ENCODE measurements at regions not wholly inside any gene's neighbourhood (a gene's known extent, or its start where the extent isn't known, plus 50 kb on each side); places are given as distances from the start of the nearest gene placed in this dataset.

- H3F3A ChIP-seq (ENCODE audit: insufficient read depth, low read length, poor library complexity, severe bottlenecking) = no peaks in the 10 kb centered on the region
- H4K20me1 ChIP-seq (ENCODE audit: insufficient read depth) = no peaks in the 10 kb centered on the region
- H3K27me3 ChIP-seq (ENCODE audit: insufficient read depth, low read depth, low read length) = no peaks in the 10 kb centered on the region
- H2AFZ ChIP-seq (ENCODE audit: low read depth, low read length) = no peak overlapping the region
- no peaks in the 10 kb centered on the region for H3K36me3 ChIP-seq (ENCODE audit: insufficient read depth, low read length)
- TF ChIP-seq MXI1 (conservative IDR thresholded peaks at IDR 0.05; ENCODE audit: poor library complexity, severe bottlenecking) (no peak), EP300 (conservative IDR thresholded peaks at IDR 0.05; ENCODE audit: poor library complexity, severe bottlenecking) (no peak), SMC3 (conservative IDR thresholded peaks at IDR 0.05; ENCODE audit: poor library complexity) (no peak), REST (IDR thresholded peaks at IDR 0.05; ENCODE audit: borderline replicate concordance) (no peak), CTCF (IDR thresholded peaks at IDR 0.05; ENCODE audit: poor library complexity, severe bottlenecking) (no peak), POLR2AphosphoS5 (IDR thresholded peaks at IDR 0.05) (no peak), TAF1 (IDR thresholded peaks at IDR 0.05; ENCODE audit: low read depth) (no peak), EZH2 (IDR thresholded peaks at IDR 0.05; ENCODE audit: borderline replicate concordance, insufficient read depth, low read length, poor library complexity, severe bottlenecking) (no peak), RAD21 (conservative IDR thresholded peaks at IDR 0.05) (no peak)
- no peak overlapping the region for H3K9ac ChIP-seq (ENCODE audit: low read length)
- no peaks in the 10 kb centered on the region for H3K79me2 ChIP-seq (replicated peaks; ENCODE audit: insufficient read depth, low read length)
- H3K27ac ChIP-seq (ENCODE audit: low read length) = no peak overlapping the region
- H3K4me2 ChIP-seq (ENCODE audit: low read length) = no peak overlapping the region
- H3K4me3 ChIP-seq (ENCODE audit: low read length) = no peak overlapping the region
- H3K9me2 ChIP-seq (ENCODE audit: insufficient read depth, low read length) = no peaks in the 10 kb centered on the region
- H3K9me3 ChIP-seq (ENCODE audit: low read length) = no peaks in the 10 kb centered on the region
Observed at GRCh38 chr9:89731262-89732182, 126.7 kb downstream of the GADD45G start.

GRCh38 chr9:89732295-89732938, 127.6 kb downstream of the GADD45G start:
- TF ChIP-seq CTCF (IDR thresholded peaks at IDR 0.05; ENCODE audit: poor library complexity, severe bottlenecking) (no peak), RAD21 (conservative IDR thresholded peaks at IDR 0.05) (no peak), REST (IDR thresholded peaks at IDR 0.05; ENCODE audit: borderline replicate concordance) (no peak), SMC3 (conservative IDR thresholded peaks at IDR 0.05; ENCODE audit: poor library complexity) (no peak), POLR2AphosphoS5 (IDR thresholded peaks at IDR 0.05) (no peak), EP300 (conservative IDR thresholded peaks at IDR 0.05; ENCODE audit: poor library complexity, severe bottlenecking) (no peak), EZH2 (IDR thresholded peaks at IDR 0.05; ENCODE audit: borderline replicate concordance, insufficient read depth, low read length, poor library complexity, severe bottlenecking) (no peak), MXI1 (conservative IDR thresholded peaks at IDR 0.05; ENCODE audit: poor library complexity, severe bottlenecking) (no peak), TAF1 (IDR thresholded peaks at IDR 0.05; ENCODE audit: low read depth) (no peak)

More at GRCh38 chr9:89732295-89732938, 127.6 kb downstream of the GADD45G start:
- H3K79me2 ChIP-seq (replicated peaks; ENCODE audit: insufficient read depth, low read length) = no peaks in the 10 kb centered on the region
- no peaks in the 10 kb centered on the region for H3K27me3 ChIP-seq (ENCODE audit: insufficient read depth, low read depth, low read length)
- no peaks in the 10 kb centered on the region for H3K9me2 ChIP-seq (ENCODE audit: insufficient read depth, low read length)
- no peaks in the 10 kb centered on the region for H3F3A ChIP-seq (ENCODE audit: insufficient read depth, low read length, poor library complexity, severe bottlenecking)
- no peak overlapping the region for H3K4me3 ChIP-seq (ENCODE audit: low read length)
- no peaks in the 10 kb centered on the region for H3K9me3 ChIP-seq (ENCODE audit: low read length)
- no peak overlapping the region for H2AFZ ChIP-seq (ENCODE audit: low read depth, low read length)
- H4K20me1 ChIP-seq (ENCODE audit: insufficient read depth) = no peaks in the 10 kb centered on the region
- no peaks in the 10 kb centered on the region for H3K36me3 ChIP-seq (ENCODE audit: insufficient read depth, low read length)
- no peak overlapping the region for H3K4me2 ChIP-seq (ENCODE audit: low read length)
- H3K9ac ChIP-seq (ENCODE audit: low read length) = no peak overlapping the region
- no peak overlapping the region for H3K27ac ChIP-seq (ENCODE audit: low read length)
